Uterus (tissue), 3 donors: ENCODE measurements at regions not wholly inside any gene's neighbourhood (a gene's known extent, or its start where the extent isn't known, plus 50 kb on each side); places are given as distances from the start of the nearest gene placed in this dataset.
"Not testable (repeated sequence)": the region's sequence is repeated elsewhere in the genome, so short reads cannot be mapped to it uniquely, and the experiment has no call there.

ENCODE experiments used
- DNase-seq, 2 donors: peaks; one replicate each; pipeline ENCODE4 v3.0.0-alpha.2; 2019 to 2020
- H3K27ac ChIP-seq, 2 donors: fragments of 200-600 bp; sonication (generic); 1 replicate in 1 of 2; 2 replicates in 1 of 2; pipeline ENCODE4 v1.5.1; 2016 to 2018
- H3K27me3 ChIP-seq, 2 donors: fragments of 200-600 bp; sonication (generic); one replicate each; pipeline ENCODE4 v1.5.1; 2018 to 2019; ENCODE audit warnings: control low read depth in 1 of 2
- H3K36me3 ChIP-seq, 2 donors: fragments of 200-600 bp; sonication (generic); one replicate each; pipeline ENCODE4 v1.5.1; 2019; ENCODE audit warnings: control low read depth in 1 of 2
- H3K4me1 ChIP-seq, 2 donors: fragments of 200-600 bp; sonication (generic); one replicate each; pipeline ENCODE4 v1.5.1; 2018 to 2019; ENCODE audit warnings: control low read depth in 1 of 2
- H3K4me3 ChIP-seq, 2 donors: fragments of 200-600 bp; sonication (generic); 1 replicate in 1 of 2; 2 replicates in 1 of 2; pipeline ENCODE4 v1.5.1; 2018 to 2019; ENCODE audit warnings: mild to moderate bottlenecking in 1 of 2
- H3K9me3 ChIP-seq, 2 donors: fragments of 200-600 bp; sonication (generic); one replicate each; pipeline ENCODE4 v1.5.1; 2019; ENCODE audit warnings: control low read depth in 1 of 2
- POLR2A ChIP-seq, 2 donors: fragments of 450-650 bp; IDR thresholded peaks; one replicate each; pipeline ENCODE4 v1.6.1; 2016; ENCODE audit warnings: antibody characterized with exemption in 2 of 2, mild to moderate bottlenecking in 1 of 2, moderate library complexity in 1 of 2
- intact Hi-C: fragments of 100-400 bp; cut with DNase I; formaldehyde crosslinking; loops from one replicate; pipeline ENCODE4 v1.15.1; 2023; ENCODE audit warnings: low total_unique reads
- TF ChIP-seq, protein P1 (sequence below), 4 experiments: fragments of 200-600 bp in 2 of 4; fragments of 450-650 bp in 2 of 4; sonication (generic) in 2 of 4; IDR thresholded peaks; one replicate each; pipeline ENCODE4 v1.5.1; 2016 to 2019; ENCODE audit warnings: antibody characterized with exemption in 4 of 4, mild to moderate bottlenecking in 2 of 4, moderate library complexity in 1 of 4
- donor health status: DM: yes; HTN: yes; CAD: no.

DNA sequence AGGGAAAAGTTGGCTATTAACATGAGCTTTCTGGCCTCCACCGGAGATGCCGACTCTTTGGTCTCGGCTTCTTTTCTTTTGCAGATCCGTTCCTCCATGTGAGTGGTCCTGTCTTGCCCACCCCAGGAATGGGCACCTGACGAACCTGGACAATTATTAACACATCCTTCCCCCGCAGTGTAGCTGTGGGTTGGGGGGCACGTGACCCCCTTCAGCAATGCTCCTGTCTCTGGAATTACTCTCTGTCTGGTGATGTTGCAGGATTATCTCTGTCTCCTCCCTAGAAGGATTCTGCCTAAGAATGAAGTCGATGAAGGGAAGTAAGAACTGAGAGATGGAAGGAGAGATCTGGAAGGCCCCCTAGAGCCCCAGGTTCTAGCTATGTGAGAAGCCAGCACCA, 115.2 kb upstream of the NPAS2 start:
- Histone ChIP-seq H3K27me3 (no peaks in the 10 kb centered on the region), H3K4me1 (no peaks in the 10 kb centered on the region), H3K36me3 (no peaks in the 10 kb centered on the region), H3K9me3 (no peaks in the 10 kb centered on the region), H3K4me3 (no peak overlapping the region), H3K27ac (no peak overlapping the region)
- TF ChIP-seq, protein P1, sequence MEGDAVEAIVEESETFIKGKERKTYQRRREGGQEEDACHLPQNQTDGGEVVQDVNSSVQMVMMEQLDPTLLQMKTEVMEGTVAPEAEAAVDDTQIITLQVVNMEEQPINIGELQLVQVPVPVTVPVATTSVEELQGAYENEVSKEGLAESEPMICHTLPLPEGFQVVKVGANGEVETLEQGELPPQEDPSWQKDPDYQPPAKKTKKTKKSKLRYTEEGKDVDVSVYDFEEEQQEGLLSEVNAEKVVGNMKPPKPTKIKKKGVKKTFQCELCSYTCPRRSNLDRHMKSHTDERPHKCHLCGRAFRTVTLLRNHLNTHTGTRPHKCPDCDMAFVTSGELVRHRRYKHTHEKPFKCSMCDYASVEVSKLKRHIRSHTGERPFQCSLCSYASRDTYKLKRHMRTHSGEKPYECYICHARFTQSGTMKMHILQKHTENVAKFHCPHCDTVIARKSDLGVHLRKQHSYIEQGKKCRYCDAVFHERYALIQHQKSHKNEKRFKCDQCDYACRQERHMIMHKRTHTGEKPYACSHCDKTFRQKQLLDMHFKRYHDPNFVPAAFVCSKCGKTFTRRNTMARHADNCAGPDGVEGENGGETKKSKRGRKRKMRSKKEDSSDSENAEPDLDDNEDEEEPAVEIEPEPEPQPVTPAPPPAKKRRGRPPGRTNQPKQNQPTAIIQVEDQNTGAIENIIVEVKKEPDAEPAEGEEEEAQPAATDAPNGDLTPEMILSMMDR (IDR thresholded peaks at IDR 0.05) = no peak
- TF ChIP-seq POLR2A (IDR thresholded peaks at IDR 0.05) = no peak
- intact Hi-C loops = loop anchor here (10.0 kb wide), 1 partner anchor 280 kb away; no protein-coding TSS in a partner anchor
- no peak for DNase-seq

DNA sequence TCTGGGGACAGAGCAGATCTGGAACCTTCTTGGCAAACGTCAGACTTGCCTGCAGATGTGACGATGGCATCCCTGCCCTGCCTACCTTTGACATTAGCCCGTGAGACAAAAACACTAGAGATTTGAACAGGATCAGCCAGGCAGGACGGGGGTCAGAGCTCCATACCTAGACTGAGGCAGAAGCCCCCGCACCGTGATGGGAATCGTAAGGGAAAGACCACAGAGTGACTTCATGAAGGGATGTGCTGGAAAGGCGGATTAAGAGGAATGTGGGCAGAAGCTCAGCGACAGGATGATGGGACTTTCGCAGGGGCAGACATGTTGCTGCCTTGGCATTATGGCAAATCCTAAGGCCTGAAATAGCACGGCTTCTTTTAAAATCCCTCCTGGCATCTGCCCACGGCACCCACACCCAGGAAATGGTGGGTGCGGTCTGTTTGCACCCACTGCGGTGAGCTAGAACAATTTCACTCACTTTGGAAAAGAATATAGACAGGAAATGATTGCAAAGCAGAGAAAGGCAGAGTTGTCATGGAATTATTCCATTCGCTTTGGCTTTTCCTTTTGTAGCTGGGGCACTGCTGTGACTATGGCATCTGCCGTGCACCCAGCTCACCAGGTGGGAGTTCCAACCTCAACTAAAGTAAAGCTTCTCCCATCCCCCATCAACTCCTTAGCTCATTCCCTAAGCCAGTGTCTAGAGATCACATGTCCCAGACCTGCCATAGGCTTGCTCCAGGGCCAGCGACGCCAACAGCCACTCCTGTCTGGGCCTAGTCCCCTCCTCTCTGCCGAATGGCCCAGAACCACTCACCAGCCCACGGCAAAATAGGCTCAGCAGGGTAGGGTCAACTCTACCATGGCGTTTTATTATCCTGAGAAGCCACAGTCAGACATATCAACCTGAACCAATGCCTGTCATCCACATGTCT, 112.7 kb upstream of the NPAS2 start:
- Histone ChIP-seq H3K9me3 (no peaks in the 10 kb centered on the region), H3K27me3 (no peaks in the 10 kb centered on the region), H3K4me1 (no peaks in the 10 kb centered on the region), H3K36me3 (no peaks in the 10 kb centered on the region), H3K4me3 (no peak overlapping the region), H3K27ac (no peak overlapping the region)
- no peak for TF ChIP-seq POLR2A (IDR thresholded peaks at IDR 0.05)
- TF ChIP-seq, protein P1 (IDR thresholded peaks at IDR 0.05) = no peak
- DNase-seq = no peak
- intact Hi-C loops = loop anchor here (10.0 kb wide), 1 partner anchor 278 kb away; no protein-coding TSS in a partner anchor

DNA sequence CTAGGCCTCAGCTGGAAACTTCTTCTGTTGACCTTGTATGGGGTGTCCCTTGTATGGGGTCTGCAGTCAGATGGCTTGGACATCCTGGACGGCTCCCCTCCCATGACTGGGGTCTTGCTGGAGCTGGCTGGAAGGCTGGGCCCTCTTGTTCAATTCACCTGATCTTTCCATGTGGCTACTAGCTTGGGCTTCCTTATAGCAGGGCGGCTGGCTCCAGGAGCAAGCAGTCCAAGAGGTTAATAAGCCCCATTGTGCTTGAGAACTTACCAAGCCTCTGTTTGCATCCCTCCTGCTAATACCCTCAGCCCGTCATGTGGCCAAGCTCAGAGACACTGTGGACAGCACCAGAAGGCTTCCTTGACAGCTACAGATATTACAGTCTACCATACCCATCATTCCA, 111.6 kb upstream of the NPAS2 start:
- intact Hi-C loops = loop anchor here (10.0 kb wide), 1 partner anchor 276 kb away; no protein-coding TSS in a partner anchor
- H3K9me3 ChIP-seq = no peaks in the 10 kb centered on the region
- DNase-seq = no peak
- no peaks in the 10 kb centered on the region for H3K4me1 ChIP-seq
- no peaks in the 10 kb centered on the region for H3K27me3 ChIP-seq
- H3K27ac ChIP-seq = no peak overlapping the region
- TF ChIP-seq POLR2A (IDR thresholded peaks at IDR 0.05) = no peak
- TF ChIP-seq, protein P1 (IDR thresholded peaks at IDR 0.05) = no peak
- H3K36me3 ChIP-seq = no peaks in the 10 kb centered on the region
- no peak overlapping the region for H3K4me3 ChIP-seq

DNA sequence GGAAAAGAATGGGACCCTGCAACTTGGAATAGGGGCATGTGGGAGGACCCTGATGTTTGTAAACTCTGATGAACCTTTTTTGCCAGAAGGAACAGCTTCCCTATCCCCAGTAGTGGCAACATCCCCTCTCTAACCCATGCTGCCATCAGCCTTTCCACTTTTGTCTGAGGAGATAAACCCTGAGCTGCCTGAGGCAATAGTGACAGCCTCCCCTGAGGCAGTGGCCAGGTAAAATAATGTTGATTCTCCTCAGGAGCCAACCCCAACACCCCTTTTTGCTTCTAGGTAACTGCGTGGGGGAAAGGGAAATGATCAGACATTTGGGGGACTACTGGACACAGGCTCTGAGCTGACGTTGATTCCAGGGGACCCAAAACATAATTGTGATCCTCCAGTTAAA, 106.8 kb upstream of the NPAS2 start:
- Histone ChIP-seq H3K9me3 (no peaks in the 10 kb centered on the region), H3K36me3 (no peaks in the 10 kb centered on the region), H3K27me3 (no peaks in the 10 kb centered on the region), H3K4me3 (no peak overlapping the region), H3K4me1 (no peaks in the 10 kb centered on the region), H3K27ac (no peak overlapping the region)
- TF ChIP-seq, protein P1 (IDR thresholded peaks at IDR 0.05) = no peak
- TF ChIP-seq POLR2A (IDR thresholded peaks at IDR 0.05) = no peak
- intact Hi-C loops = no loop called here
- no peak for DNase-seq

DNA sequence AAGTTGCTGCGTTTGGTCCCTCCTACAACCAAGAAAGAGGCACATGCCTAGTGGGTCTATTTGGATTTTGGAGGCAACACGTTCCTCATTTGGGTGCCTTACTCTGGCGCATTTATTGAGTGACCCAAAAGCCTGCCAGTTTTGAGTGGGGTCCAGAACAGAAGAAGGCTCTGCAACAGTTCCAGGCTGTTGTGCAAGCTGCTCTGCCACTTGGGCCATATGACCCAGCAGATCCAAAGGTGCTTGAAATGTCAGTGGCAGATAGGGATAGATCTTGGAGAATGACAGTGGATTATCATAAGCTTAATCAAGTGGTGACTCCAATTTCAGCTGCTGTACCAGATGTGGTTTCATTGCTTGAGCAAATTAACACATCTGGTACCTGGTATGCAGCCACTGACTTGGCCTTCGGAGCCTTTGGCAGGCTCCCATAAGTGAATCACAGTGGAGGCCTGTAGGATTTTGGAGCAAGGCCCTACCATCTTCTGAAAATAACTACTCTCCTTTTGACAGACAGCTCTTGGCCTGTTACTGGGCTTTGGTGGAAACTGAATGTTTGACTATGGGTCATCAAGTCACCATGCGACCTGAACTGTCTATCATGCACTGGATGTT, 105.4 kb upstream of the NPAS2 start:
- H3K27ac ChIP-seq, intact Hi-C loops, H3K4me1 ChIP-seq, DNase-seq, H3K36me3 ChIP-seq, H3K9me3 ChIP-seq, H3K4me3 ChIP-seq, H3K27me3 ChIP-seq: not testable (repeated sequence)

DNA sequence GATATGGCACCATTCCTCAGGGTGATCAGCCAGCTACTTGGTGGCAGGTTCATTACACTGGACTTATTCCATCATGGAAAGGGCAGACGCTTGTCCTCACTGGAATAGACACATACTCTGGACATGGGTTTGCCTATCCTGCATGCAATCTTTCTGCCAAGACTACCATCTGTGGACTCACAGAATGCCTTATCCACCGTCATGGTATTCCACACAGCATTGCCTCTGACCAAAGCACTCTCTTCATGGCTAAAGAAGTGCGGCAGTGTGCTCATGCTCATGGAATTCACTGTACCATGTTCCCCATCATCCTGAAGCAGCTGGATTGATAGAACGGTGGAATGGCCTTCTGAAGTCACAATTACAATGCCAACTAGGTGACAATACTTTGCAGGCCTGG, 104.1 kb upstream of the NPAS2 start:
- H3K9me3 ChIP-seq, H3K4me1 ChIP-seq, H3K27me3 ChIP-seq, H3K36me3 ChIP-seq, DNase-seq, H3K27ac ChIP-seq, H3K4me3 ChIP-seq, intact Hi-C loops: not testable (repeated sequence)
